GM18502 (cell line): ENCODE measurements at regions not wholly inside any gene's neighbourhood (a gene's known extent, or its start where the extent isn't known, plus 50 kb on each side); places are given as distances from the start of the nearest gene placed in this dataset.

Experiments
- ATAC-seq: cut with Tn5 transposase; IDR thresholded peaks from one replicate; pipeline ENCODE4 v1.9.1; 2021; ENCODE audit warnings: mild to moderate bottlenecking; ENCODE audit not compliant: unreplicated experiment, poor library complexity

DNA sequence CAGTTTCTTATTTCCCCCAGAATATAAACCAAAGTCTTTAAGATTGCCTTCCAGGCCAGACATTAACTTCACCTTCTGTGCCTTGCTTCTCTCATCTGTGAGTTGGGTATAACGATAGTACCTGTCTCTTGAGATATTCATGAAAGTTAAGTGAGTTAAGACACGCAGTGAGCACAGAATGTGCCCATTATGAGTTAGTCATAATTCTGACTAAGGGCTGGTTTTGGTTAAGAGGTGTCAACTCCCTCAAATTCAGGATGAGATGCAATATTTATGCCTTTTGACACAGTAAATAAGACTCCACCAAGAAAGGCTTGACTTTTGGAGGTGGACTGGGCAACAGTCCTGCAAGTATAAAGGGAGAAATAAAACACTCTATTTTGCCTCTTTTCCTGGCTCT lies 528.7 kb upstream of the IGFBP3 start:
- ATAC-seq: no peak

DNA sequence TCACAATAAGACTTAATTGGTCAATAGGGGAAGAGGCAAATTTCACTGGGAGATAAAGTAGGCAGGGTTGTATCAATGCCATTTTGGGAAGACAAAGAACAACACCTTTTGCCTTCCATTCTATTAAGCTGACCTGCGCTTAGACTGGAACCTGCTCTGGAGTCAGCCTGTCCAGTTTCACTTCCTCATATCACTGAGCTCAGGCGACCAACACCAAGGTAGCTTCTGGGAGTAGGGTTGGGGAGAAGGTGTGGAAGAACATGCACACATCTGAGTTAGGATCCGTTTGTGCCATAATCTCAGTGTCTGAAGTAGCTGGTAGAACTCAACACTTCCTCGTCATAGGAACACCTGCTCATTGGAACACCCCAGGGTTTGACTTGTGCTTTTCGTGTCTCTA lies 527.4 kb upstream of the IGFBP3 start:
- no peak for ATAC-seq

DNA sequence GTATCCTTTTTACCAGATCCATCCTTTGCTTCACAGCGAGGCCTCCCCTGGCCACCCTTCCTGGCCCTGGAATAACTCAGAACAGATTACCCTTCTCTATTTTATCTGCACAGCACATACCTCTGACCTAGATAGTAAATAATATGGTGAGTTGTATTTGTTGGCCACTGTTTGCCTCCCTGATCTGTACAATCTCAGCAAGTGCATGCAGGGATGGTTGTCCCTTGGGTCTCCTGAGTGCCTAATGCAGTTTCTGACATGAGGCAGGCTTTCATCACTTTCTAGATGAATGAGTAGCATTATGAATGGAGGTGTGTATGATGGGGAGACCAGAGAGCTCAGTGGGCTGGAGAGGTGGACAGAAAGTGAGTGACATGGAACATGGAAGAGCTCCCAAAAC lies 525.1 kb upstream of the IGFBP3 start:
- no peak for ATAC-seq

DNA sequence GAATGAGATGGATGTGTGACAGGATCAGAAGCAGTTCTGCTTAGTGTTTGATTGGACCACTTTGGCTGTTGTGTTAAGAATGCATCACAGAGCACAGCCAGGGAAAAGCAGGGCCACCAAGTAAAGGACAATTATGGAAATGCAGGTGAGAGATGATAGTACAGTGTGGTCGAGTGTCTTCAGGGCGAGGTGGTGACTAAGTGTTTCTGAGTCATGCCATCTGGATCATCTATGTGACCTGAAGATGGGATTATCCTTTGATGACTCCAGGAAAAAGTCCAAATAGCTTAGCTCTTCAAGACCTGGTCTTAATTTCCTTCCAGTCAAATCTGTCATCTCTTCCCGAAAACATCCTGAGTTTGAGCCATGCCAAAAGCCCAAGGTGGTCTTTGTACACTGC lies 523.2 kb upstream of the IGFBP3 start:
- ATAC-seq: no peak

DNA sequence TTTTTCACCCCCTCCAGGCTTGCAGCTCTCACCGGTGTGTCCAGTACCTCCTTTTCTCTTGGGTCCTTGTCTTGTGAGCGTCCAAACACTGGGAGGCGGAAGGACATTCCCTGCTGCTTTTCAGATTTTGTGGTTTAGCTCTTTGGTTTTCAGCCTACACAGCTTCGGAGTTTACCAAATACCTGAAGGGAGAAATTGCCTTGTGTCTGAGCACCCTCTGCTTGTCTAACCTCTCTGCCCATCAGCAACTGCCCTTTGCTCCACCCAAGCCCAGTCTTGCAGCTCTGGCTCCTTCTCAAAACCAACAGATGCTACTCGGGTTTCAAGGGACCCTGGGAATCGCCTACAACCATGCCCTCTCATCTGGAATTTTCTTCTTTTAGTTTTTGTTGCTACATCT lies 519.1 kb upstream of the IGFBP3 start:
- no peak for ATAC-seq

DNA sequence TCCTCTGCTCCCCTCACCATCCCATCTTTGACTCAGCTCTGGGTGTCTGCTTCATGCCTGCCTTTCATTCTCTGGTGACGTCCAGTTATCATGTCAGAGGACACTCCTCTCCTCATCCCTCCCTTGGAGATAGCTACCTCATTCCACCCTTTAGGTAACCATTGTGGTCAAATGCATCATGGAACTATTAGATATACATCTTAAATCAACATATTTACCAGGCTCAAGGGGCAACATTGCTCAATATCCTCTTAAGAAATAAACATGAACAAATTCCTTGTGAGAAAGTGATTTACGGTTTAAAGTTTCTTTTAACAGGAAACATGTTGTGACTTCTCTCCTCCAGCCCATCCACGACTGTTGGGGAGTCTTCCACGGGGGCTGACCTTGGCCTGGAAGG lies 511.6 kb upstream of the IGFBP3 start:
- no peak for ATAC-seq

DNA sequence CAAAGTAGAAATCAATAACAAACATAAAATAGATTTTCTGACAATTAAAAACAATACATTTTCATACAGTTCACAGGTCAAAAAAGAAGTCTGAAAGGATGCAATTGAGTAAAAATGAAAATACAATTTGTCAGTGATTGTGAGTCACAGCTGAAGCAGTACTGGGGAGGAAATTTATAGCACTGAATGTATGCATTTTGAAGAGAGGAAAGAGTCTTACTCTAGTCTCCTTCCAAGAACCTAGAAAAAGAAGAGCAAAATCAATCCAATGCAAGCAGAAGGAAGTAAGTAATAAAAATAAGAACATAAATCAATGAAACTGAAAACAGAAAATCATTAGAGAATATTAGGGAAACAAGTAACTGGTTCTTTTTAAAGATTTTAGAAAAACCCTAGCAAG lies 507.2 kb upstream of the IGFBP3 start:
- no peak for ATAC-seq

DNA sequence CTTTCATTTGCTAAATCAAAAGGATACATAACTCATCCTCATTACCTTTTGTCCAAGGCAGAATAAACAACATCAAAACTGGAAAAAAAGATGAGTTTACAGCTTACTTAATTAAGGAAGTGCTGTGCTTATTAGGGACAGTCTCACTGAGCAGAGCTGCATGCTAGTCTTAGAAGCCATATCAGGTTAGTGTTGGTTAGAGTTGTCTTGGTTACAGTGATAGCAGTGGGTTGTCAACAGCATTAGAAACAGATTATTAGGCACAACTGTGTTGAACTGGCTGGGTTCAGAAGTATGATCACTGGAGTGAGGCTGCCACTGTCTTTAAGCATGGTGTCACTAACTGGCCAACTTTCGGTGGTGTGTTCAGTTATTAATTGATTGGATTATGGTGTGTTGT lies 503.9 kb upstream of the IGFBP3 start:
- no peak for ATAC-seq

DNA sequence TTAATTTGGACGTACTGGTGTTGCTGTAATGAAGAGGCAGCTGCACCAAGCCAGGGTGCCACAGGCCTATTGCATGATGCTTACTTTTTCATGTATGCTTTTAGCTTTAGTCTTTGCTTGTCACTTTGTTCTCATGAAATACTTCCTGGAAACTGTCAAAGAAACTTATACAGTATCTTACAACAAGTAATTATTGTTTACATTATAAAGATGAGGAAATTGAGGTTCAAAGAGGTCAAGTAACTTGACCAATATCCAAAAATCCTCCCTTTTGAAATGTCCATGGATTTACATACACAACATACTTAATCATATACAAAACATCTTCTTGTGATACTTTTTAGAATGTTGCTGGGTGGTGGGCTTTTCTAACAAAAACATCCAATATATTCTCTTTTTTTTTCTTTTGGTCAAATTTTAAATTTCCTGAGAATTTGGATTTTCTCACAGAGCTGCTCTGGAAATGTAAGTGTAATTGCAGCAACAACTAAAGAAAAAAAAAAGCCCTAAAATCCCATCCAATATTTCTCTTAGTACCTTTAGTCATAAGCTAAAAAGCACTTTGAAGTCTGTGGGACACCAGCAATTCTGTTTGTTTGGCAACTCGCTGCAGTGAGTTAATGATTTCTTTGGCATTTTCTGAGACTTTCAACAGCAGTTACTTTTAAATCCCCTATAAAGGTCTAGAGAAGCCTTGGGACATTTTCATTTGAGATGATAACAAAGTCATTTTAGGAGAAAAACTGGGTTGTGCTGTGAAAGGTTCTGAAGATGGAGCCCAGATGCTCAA lies 500.6 kb upstream of the IGFBP3 start:
- no peak for ATAC-seq

DNA sequence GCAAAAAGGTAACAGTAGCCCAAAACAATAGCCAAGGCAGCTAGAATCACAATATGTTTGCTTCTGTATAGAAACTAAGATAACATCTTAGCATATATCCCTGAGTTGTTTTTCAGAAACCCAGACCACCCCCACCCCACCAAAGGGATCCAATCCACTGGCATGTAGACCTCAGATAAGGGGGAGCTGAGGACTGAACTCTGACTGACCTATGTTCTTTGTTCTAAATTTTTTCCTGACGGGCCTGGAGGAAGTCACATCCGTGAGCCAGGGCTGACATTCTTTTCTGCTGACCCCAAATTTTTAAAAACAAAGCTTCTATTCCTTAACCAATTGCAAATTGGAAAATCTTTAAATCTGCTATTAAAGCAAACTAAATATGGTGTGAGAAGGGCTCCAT lies 493.9 kb upstream of the IGFBP3 start:
- ATAC-seq: no peak

DNA sequence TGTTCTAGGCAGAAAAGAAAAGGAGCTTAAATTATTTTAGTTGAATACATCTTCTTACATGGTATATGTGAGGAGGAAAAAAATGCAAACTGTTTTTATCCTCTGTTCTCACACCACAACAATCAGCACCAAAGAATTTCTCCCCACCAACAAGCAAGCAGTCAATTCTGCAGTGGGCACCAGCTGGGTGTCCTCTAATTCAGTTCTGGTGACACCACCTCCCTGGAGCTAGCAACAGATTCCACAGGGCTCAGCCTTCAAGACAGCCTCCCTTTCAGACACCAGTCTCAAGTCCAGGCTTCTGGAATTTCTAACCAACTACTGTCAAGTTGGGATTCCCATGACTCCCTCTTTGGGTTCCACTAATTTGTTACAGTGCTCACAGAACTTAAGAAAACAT lies 490.2 kb upstream of the IGFBP3 start:
- ATAC-seq: no peak

DNA sequence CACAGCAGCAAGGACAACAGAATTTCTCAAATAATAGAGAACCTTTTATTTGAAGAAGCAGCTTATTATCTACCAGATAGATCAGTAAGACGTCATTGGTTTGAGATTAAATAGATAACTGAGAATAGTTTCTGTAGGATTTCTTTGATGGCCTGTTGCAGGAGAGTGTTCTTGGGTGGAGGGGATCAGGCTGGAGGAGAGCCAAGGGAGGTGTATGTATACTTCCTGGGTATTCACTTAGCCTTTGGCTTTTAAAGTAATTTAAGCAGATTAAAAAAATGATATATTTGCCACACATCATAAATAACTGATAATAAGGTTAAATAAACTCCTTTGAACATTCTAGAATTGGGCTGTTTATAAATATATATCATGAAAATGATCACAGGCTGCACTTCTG lies 486.1 kb upstream of the IGFBP3 start:
- ATAC-seq: no peak

DNA sequence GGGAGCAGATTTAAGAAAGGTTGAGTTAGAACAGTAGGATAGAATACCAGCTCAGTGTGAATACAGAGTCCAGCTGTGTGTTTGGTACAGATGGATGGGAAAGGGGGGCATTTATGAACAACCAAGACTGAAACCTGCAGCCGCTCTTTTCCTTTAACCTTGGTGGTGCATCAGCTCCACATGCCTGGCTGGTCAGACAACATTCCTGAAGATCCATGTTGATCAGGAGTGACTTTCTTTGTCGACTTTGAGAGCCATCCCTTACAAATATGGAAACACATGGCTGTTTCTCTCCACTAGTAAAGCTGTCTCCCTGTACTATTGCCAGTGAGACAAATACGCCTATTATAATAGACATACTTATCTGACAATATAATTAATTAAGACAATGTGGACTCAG lies 476.5 kb upstream of the IGFBP3 start:
- no peak for ATAC-seq

DNA sequence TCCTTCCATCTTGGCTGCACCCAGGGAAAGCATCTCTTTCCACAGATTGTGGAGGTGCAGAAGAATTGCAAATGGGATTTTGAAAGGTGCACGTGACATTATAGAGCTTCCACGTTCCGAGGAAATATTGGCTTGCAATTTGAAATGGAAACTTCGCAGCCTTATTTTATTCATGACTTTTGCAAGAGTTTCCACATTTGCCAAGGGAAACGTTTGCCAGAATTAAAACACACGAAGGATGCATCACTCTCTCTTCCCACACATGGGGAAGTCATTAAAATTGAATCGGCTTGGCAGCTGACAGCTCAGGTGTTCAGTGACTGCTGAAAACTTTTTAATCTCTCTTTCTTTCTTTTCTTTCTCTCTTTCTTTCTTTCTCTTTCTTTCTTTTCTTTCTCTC lies 475.4 kb upstream of the IGFBP3 start:
- ATAC-seq: no peak

DNA sequence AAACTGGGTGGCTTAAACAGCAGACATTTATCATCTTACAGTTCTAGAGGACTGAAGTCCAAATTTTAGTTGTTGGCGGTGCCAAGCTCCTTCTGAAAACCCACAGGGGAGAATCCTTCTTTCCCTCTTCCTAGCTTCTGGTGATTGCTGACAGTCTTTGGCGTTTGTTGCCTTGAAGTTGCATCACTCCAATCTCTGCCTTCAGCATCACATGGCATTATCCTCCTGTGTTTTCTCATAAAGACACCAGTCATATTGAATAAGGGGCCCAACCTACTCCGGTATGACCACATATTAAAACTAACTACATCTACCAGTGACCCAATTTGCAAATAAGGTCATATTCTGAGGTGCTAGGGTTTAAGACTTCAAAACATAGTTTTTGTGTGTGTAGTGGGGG lies 472.1 kb upstream of the IGFBP3 start:
- no peak for ATAC-seq

DNA sequence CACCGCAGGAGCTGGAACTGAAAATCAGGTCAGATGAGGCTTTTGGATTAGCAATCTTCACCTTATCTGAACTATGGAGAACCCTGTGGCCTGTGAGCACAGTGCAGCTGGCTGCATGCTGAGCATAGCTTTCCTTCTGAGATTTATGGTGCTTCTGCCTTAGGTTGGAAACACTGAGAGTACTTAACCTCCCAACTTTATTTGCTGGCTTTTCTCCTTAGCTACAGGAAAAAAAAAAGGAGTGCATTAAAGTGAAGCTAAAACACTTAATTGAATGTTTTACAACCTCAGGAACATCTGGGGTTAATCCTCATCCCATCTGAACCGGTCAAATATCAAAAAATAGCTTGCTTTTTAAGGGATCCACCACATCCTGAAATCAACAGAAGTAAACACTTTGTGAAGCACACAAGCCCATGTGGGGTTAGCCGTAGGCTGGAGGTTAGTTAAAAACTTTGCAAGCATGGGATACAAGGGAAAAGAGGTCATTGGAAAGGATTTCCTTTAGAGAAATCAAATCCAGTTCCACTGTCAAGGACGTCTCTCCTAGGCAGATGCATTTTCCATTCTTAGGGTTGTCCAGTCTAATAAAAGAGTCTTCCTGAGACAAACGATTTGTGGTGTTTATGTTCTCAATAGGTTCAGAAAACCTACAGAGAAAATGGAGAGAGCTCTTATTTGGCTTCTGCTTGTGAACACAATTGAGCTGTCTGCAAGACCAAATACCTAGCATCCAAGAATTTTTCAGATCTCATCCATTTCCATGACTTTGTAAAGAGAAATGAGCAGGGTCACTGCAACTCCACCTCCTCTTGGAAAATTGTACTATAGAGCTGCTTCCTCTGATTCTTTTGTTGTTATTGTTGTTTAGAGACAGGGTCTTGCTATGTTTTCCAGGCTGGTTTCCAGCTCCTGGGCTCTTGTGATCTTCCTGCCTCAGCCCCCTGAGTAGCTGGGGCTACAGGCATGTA lies 470.4 kb upstream of the IGFBP3 start:
- no peak for ATAC-seq

DNA sequence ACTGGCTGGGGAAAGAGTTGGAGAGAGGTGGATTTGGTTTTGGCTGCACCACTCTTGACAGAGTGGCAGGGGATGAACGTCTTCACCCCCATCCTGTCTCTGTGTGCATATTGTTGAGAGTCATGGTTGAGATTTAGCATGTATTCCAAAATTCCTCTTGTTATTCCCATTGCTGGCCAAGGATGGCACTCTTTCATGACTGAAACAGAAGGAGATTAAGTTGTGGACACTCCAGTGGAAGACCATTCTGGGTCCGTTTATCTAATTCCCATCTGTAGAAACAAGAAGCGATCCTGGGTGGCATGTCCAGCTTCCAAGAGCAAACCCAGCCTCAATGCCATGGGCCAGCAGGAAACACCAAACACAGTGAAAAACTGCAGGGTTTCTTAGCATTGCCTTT lies 469.0 kb upstream of the IGFBP3 start:
- no peak for ATAC-seq

DNA sequence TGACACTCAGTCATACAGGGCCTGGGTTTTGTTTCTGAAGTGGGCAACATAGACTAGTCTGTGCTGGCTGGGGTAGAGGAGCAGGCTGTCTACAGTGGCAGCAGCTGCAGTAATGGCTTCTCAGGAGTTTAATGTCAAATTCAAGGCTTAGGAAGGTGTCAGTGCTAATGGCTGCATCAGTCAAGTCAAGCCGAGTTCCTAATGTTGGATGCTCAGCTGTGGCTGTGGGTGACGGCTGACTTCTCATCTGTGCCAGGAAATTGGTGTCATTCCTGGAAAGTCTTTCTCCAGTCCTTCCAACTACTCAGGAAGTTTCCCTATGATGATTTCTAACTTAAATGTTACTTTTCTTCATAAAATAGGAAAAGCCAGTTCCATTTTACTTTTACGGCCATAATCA lies 468.1 kb upstream of the IGFBP3 start:
- ATAC-seq: no peak

DNA sequence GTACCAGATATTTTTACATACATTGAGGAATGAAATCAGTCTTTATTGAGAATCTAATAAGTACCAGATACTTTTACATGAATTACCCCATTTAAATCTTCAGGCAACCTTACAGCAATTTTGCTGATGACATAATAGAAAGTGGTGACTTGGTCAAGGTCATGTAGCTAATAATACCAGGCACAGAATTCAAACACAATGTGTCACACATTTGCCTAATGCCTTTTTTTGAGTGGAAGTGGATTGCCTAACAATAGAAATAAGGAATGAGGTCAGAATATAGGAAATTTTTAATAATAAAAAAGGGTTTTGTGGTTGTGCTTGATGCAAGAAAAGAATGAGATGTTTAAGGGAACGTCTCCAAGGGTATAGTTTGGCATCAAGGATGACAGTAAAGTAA lies 466.6 kb upstream of the IGFBP3 start:
- ATAC-seq: no peak

DNA sequence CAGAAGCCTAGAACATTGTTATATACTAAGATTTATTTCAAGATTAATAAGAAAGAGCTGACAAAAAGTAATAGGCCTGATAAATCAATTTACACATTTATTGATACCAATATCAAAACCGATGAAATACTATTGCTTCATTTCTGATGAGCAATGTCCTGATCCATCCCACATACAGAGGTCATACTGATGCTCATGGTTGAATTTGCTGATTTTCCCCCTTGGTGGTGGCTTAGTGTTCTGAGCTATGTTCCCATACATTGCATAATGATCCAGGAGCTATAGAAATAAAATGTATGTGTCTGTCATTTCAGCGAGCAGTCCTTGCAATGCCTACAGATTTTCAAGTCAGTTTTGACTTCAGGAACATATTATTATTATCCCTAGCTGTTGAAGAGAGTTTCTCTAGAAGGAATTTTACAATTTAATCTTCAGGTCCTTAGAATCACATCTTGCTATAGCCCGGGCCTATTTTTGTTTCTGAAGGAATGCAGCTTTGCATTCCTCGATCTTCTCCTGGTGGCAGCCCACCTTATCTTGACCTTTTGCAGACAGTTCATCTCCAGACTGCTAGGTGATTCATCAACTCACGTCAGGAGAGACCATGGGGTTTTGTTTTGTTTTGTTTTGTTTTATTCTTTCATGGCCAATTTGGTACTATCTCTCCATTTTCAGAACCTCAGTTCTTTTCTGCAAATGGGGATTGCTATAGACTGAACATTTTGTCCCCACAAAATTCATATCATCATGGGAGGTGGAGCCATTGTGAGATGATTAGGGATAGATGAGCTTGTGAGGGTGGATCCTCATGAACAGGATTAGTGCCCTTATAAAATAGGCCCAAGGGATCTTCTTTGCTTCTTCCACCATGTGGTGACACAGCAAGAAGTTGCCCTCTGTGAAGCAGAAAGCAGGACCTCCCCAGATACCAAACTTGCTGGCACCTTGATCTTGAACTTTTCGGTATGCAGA lies 465.6 kb upstream of the IGFBP3 start:
- ATAC-seq: no peak
